Uterus (tissue), 2 donors: ENCODE measurements at regions not wholly inside any gene's neighbourhood (a gene's known extent, or its start where the extent isn't known, plus 50 kb on each side); places are given as distances from the start of the nearest gene placed in this dataset.

Source experiments
- CTCF ChIP-seq, 4 experiments: fragments of 200-600 bp in 2 of 4; fragments of 450-650 bp in 2 of 4; sonication (generic) in 2 of 4; IDR thresholded peaks; one replicate each; pipeline ENCODE4 v1.5.1; 2016 to 2019; ENCODE audit warnings: antibody characterized with exemption in 4 of 4, mild to moderate bottlenecking in 2 of 4, moderate library complexity in 1 of 4
- POLR2A ChIP-seq, 2 donors: fragments of 450-650 bp; IDR thresholded peaks; one replicate each; pipeline ENCODE4 v1.6.1; 2016; ENCODE audit warnings: antibody characterized with exemption in 2 of 2, mild to moderate bottlenecking in 1 of 2, moderate library complexity in 1 of 2

GRCh38 chr14:85390236-85390635 lies 139.7 kb upstream of the FLRT2 start:
- TF ChIP-seq POLR2A (IDR thresholded peaks at IDR 0.05), result no peak
- no peak for TF ChIP-seq CTCF (IDR thresholded peaks at IDR 0.05)
